Umbilical cord (tissue), 1 donor: ENCODE measurements at regions not wholly inside any gene's neighbourhood (a gene's known extent, or its start where the extent isn't known, plus 50 kb on each side); places are given as distances from the start of the nearest gene placed in this dataset.

Experiments
- DNase-seq: peaks from one replicate; pipeline ENCODE4 v3.0.0-alpha.2; 2015; ENCODE audit warnings: low spot score

DNA sequence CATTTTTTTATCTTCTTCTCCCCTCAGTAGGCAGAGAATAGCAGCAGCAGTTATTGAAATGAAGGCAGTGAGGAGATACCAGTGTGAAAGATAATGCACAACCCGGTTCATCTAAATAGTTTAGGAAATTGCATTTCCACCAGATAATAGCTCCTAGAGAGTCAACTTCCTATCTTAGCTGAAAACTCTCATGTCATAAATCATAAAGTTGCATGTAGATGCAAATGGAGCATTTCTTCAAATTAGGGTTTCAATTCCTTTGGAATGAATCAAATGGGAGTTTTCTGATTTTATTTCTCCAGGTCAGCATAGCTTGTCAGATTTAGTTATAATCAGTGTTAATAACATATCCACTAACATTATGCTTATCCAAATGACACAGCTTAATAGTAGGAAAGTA is 335.3 kb downstream of the CNTNAP4 start:
- no peak for DNase-seq

DNA sequence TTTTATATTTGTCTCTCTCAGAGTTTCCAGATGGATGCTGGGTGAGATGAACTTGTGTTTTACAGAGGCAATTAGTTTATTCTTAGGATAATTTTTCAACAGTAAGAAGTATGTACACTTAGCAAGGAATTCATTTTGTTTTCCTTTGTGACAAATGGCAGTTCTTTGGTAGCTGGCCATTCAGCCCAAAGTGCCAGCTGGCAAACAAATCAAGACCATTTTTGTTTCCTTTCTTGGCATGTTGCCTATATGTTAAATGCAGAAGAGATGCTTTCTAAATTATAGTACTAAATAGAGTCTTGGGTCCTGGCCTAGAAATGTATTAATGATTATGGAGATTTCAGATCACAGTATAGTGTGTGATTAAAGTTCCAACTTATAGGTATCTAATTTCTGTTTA is 337.1 kb downstream of the CNTNAP4 start:
- no peak for DNase-seq

DNA sequence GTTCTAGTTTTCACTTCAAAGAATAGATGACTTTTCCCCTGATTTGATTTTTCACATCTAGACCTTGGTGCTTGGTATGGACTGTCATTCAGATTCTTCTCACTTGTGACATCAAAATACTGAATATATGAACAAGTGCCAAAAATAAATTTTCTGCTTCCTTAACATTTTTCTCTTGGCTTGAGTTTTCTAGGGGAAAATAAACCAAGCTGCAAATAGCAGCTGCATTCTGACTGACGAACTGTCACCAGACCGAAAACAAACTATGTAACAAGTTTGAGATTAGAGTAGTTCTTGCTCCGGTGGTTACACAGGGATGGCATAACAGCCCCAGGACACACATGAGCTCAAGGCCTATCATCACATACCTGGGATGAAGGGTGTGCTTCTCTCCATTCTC is 345.7 kb downstream of the CNTNAP4 start:
- no peak for DNase-seq

DNA sequence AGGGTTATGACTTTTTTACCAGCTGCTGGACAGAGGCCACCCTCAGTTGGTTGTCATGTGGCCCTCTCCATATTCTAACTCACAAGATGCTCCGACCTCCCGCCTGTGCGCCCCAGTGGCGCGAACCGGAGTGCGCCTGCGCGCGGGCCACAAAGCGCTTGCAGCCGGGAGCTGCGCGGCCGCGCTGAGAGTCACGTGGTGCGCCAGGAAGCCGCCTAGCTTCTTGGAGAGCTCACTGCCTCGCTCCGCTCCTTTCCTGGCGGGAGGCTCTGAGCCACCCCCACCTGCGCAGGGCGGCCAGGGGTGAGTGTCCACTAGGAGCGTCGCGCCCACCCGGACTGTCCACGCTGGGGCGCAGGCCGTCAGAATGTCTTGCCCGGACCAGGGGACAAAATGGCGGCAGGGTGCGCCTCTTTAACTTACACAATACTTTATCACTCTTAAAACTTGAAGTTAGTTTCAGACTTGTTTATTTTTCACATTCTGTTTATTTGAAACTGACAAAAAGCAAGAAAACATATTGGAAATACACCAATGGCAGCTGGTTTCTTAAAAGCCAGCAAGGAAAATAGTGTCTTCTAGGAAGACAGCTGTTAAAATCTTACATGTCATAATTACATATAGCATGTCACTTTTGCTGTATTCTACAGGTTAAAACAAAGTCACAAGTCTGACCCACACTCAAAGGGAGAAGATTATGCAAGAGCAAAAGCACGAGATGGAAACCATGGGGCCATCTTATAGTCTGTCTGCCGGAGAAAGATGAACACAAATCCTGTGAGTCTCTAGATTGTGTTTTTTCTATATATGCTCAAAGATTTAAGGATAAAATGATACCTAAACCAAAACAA is 357.9 kb downstream of the CNTNAP4 start:
- DNase-seq = no peak

DNA sequence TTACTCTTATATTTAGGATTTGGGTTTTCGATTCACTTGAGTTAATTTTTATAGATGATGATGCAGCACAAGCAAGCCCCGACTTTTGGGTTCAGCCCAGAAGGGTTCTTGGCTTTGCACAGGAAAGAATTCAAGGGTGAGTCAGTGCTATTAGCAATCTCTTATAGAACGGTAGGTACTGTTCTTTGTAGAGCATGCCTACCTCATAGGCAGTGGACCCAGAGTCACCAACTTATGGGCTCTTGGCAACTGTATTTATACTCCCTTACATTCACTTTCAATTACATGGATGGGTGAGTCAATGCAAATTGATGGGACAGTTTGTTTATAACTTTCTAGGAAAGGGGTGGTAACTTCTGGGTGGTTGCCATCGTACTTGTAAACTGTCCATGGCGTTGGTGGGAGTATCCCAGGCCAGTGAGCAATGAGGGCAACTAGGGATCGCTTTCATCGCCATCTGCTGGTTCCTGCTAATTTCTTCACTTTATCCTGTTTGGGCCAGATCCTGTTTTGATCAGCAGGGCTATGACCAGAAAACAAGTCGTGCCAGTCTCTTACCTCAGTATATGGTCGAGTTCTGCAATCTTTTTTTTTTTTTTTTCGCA is 362.6 kb downstream of the CNTNAP4 start:
- no peak for DNase-seq

- no peak for DNase-seq
Measured at GRCh38 chr16:76650582-76650981, 373.4 kb downstream of the CNTNAP4 start.

DNA sequence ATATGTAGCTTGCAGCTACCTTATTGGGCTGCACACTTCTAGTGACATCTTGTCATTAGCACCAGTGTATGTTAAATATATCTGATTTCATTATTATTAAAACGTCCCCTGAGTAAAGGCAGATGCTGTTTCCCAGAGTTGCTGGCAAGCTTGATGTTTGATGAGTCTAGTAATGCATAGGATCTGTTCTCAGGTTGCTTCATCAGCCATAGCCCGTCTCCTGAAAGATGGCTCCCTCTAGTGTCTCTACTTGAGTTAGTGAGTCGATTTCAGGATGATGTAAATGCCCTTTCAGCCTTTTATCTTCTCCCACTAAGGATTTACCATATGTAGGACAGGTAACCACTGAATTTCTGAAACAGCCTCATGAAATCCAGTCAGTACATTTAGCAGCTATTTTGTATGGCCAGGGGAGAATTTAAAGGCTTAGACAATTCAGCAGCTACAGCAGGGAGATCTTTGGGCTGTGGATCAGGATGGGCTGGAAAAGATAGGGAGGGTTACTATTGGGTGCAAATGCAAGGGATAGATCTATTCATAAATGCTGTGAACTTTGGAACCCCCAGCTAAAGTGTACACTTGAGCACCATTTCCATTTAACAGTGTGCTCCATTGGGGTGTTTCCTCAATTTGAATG is 376.3 kb downstream of the CNTNAP4 start:
- peak; percentile 76 for DNase-seq

DNA sequence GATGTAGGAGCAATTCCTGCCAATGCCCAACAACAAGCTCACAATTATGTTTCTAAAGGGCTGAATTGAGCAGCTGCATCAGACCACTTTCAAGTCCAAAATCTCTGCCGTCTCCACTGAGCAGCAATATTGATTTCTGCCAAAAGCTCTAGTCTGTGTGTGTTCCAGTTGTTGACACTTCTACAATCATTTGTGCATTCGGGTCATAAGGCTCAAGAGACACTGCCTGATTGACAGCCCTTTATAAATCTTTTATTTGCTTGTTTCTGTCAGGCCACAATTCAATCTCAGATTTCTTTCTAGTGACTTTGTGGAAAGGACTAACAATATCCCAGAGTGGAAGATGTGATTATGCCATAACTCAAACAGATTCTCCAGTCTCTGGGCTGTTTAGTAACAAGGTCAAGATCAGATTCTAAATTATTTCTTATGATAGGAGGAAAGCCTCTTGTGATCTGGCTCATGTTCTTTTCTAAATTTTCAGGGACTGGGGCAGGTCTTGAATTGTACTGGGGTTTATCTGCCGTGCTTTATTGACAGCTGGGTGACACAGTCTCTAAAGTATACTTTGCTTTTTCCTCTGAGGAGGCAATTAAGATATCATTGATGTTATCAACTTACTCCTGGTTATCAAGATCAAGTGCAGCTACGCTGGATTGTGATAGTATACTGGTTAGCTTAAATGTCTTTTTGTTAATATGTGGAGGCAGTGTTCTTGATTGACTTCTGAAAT is 377.1 kb downstream of the CNTNAP4 start:
- no peak for DNase-seq

DNA sequence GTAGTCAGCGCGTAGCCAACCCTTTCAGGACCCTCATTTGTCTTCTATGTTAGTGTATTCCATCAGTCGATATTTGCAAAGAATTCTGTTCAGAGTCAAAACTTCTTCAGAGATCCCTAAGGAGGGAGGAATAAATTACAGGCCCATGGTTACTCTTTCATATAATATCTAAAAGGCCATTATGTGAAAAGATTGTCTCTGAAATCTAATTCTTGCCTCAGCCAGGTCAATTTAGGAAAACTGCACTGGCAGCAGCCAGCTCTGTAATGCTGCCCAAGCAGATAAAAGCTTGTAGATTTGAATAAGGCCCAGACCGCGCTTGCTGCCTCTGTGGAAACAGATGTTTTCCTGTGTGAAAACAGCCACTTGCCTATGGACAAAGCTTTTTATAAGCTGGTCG is 379.8 kb downstream of the CNTNAP4 start:
- peak; percentile 59 for DNase-seq

DNA sequence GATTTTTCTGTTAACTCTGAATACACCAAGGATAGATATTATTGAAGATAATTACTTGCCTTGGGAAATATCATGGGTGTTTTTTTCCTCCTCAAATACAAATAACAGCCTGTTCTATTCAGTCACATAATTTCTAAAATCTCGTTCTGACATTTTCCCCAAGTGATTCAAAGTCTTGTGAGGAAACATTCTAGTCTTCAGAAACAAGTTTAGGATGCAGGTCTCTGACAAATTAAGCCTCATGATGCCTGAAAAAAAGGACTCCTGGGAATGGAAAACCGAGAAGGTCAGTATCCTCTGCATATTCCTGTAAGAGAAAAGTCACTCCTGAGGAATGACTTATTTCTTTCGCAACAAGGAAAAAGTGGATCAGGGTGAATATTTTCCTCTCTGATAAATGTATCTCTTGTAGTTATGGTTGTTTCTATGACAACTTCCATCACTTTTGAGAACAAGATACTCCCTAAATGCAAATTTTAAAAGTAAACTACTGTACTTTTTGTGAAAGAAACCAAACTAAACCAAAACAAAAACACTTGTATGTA is 384.6 kb downstream of the CNTNAP4 start:
- peak; percentile 45 for DNase-seq

DNA sequence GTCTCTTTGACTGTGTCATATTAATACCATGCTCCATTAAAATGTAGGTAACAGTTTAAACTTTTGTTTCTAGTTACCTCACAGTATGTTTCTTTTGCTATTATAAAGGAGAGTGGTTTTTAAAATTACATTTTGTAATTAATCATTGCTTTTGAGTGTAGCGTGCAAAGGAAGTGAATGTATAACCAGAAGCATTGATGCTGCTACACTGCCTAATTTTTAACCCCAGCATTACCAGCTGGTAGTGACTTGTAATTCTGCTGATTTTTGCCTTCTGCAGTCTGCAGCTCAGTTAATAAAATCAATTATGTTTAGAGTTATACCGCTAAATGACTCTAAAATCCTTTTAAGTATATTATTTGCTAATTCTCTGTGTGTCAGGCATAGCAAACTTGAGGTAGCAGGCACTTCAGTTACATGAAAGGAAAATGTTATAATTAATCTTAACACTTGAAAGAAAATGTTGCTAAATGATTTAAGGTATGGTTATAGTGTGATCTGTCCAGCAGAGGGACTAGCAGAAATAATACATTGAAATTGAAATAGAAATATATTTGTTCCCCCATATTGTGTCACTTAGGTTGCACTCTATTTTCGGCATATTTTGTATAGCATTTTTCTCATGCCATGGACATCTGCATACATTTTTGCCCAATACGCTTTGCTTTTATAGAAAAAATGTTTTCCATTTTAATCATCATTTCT is 388.5 kb downstream of the CNTNAP4 start:
- no peak for DNase-seq

GRCh38 chr16:76668207-76668725 is 391.1 kb downstream of the CNTNAP4 start:
- DNase-seq = no peak

- no peak for DNase-seq
Measured at GRCh38 chr16:76669288-76669687, 392.1 kb downstream of the CNTNAP4 start.

- no peak for DNase-seq
Measured at GRCh38 chr16:76670125-76670857, 393.1 kb downstream of the CNTNAP4 start.

DNA sequence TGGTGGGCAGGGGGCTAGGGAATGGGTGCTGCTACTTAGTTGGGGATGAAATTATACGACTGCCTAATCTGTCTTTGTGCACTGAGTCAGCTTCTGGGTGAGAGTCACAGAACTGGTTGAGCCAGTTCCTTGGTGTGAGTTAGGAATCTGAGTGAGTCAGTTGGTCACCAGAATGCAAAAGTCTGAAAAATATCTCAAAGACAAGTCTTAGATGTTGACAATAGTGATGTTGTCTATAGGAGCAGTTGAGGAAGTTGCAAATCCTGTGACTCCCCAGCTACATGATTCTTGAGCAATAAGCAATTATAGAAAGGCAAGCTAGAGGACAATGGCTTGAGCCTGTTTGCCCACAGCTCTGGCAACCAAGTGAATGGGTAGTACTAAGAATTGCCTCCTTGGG is 399.2 kb downstream of the CNTNAP4 start:
- DNase-seq = peak; percentile 33

GRCh38 chr16:76681296-76681695 is 404.1 kb downstream of the CNTNAP4 start:
- DNase-seq = no peak

- DNase-seq = no peak
Measured at GRCh38 chr16:76683051-76683450, 405.9 kb downstream of the CNTNAP4 start.

- no peak for DNase-seq
Measured at GRCh38 chr16:76696876-76697275, 419.7 kb downstream of the CNTNAP4 start.

GRCh38 chr16:76705892-76706291 is 428.7 kb downstream of the CNTNAP4 start:
- no peak for DNase-seq

DNA sequence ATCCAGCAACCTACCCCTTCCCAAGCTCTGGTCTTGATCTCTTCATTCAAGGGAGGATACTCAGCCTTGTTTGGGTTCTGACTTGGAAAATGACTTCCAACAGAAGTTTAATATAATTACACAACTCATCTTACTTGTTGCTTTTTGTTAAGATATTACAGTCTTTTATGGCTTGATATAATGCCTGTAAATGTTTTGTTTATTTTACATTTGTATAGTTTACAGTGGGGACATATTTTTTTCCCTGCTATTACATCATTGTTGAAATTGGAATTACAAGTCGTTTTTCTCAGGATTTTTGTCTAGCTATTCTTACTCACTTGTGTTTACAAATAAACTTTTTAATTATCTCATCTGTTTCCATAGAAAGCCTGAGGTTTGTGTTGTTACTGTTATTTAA is 436.0 kb downstream of the CNTNAP4 start:
- no peak for DNase-seq
